Cardiac fibroblast (primary cell): ENCODE measurements at regions not wholly inside any gene's neighbourhood (a gene's known extent, or its start where the extent isn't known, plus 50 kb on each side); places are given as distances from the start of the nearest gene placed in this dataset.

Experiments used
- DNase-seq, 2 donors: peaks; one replicate each; pipeline versions ENCODE4 v3.0.0 to v3.0.0-alpha.2; 2010; ENCODE audit warnings: low read depth in 2 of 2
- H3K4me3 ChIP-seq, 2 donors: replicated peaks in 1 of 2; 1 replicate in 1 of 2; 2 replicates in 1 of 2; pipeline ENCODE4 v1.5.1; 2011; ENCODE audit warnings: low read depth in 2 of 2, low read length in 2 of 2, mild to moderate bottlenecking in 2 of 2, moderate library complexity in 1 of 2
- TF ChIP-seq, protein P1 (sequence below): IDR thresholded peaks from one replicate; pipeline ENCODE4 v1.5.1; 2011; ENCODE audit warnings: low read depth, mild to moderate bottlenecking, low read length, inconsistent platforms

DNA sequence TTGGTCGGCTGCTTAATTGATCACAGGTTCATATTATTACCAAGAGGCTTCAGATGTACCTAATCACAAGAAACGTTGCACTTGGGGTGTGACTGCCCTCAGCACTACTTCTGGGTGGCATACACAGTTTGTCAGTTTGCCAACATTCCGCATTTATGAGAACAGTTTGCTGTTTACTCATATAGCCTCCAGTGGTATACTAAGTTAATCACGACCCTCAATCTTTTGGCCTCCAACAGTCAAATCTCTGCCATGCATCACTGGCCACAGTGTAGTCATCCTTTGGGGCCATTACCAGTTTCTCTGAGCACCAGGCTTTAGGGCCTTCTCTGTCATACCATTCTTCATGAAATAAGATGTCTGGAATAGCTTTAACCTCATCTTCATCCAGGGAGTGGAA lies 62.8 kb upstream of the BCL9 start:
- no peak overlapping the region for H3K4me3 ChIP-seq
- TF ChIP-seq, protein P1, sequence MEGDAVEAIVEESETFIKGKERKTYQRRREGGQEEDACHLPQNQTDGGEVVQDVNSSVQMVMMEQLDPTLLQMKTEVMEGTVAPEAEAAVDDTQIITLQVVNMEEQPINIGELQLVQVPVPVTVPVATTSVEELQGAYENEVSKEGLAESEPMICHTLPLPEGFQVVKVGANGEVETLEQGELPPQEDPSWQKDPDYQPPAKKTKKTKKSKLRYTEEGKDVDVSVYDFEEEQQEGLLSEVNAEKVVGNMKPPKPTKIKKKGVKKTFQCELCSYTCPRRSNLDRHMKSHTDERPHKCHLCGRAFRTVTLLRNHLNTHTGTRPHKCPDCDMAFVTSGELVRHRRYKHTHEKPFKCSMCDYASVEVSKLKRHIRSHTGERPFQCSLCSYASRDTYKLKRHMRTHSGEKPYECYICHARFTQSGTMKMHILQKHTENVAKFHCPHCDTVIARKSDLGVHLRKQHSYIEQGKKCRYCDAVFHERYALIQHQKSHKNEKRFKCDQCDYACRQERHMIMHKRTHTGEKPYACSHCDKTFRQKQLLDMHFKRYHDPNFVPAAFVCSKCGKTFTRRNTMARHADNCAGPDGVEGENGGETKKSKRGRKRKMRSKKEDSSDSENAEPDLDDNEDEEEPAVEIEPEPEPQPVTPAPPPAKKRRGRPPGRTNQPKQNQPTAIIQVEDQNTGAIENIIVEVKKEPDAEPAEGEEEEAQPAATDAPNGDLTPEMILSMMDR: no peak
- DNase-seq: no peak

DNA sequence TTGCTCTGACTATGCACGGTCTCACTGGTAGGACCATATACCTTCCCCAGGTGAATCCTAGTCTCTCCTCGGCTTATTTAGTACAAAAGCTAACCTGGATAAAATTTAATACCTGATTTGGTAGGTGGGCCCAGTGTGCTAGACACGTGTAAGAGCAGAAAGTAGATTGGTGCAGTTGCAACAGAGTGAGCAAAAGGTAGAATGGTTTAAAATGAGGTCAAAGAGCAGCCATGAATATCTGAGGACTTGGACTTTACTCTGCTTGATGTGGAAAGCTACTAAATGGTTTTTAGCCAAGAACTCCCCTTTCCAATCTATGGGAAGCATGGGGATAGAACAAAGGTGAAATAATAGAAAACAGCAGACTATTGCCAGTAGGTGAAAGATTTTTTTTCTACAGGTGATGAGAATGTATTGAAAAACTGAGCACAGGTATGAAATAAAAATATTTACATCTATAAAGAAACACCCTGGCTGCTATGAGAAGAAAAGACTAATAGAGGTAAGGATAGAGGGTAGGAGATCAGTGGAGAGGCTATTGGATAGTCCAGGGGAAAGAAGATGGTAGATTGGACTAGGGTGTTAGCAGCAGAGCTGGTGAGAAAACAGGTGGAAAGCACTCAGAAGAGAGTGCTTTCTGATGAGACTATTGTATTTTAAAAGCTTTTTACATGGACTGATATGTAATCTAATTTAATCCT lies 61.3 kb upstream of the BCL9 start:
- H3K4me3 ChIP-seq: no peak overlapping the region
- TF ChIP-seq, protein P1: no peak
- no peak for DNase-seq

DNA sequence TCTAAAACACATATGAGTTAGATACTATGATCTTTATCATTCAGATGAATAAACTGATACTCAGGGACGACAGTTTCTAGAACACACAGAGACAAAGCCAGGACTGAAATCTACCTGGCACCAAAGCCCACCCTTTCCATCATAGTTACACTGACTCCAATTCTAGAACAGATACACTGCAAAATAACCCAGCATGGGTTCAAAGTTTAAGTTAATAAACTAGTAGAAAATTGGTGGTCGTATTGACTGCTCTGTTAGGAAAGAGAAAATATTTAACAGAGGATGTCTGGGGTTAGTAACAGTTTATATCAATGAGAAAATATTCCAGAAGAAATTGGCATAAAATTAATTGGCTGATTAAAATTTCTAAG lies 60.8 kb upstream of the BCL9 start:
- TF ChIP-seq, protein P1: no peak
- DNase-seq: no peak
- no peak overlapping the region for H3K4me3 ChIP-seq

DNA sequence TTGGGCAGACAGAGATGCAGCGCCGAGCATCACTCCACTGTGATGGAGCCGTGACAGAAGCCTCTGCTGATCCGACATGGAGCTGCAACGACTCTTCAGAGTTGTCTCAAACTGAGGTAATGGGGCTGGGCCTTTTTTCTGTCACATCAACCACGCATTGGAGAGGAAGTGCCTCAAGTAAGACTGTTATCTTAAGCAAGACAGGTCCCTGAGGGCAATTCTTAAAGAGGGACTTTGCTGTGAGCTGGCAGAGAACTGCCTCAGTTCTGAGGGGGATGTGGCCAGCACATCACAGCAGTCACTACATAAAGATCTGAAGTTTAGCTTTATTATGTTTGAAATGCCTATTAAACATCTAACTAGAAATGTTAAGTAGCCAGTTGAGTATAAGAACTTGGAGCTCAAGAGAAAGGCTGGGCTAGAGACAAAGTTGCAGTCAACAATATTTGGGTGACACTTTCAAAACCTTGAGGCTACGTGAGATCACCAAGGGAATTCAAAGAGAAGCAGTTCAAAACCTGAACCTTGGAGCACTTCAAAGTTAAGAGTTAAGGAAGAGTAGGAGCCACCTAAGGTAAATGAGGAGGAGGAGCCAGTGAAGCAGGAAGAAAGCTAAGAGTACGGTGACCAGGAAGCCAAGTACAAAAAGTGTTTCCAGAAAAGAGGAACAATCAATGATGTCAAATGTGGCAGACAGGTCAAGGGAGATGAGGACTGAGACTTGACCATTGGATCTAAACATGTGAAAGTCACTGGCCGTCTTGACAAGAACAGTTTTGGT lies 54.2 kb upstream of the BCL9 start:
- H3K4me3 ChIP-seq: no peak overlapping the region
- no peak for DNase-seq
- TF ChIP-seq, protein P1: no peak

DNA sequence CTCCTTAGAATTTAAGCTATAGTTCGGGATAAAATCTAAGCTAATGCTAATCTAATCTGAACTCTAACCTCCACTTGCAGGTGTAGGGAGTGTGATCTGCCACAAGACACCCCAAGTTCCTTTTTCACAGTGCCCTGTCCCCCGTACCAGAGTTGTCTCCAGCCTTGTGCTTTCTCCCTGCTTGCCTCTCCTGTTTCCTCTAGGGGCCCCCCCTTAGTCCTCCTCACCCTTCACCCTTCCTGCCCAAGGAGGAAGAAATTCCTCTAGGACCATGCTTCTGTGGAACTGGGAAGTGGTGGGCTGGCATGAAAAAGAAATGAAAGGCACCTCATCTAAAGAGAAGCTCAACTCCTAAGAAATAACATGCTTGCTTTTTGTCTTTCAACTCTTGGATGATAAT lies 50.2 kb upstream of the BCL9 start:
- H3K4me3 ChIP-seq: no peak overlapping the region
- no peak for DNase-seq
- TF ChIP-seq, protein P1: no peak
